ENCODE measurements at regions not wholly inside any gene's neighbourhood (a gene's known extent, or its start where the extent isn't known, plus 50 kb on each side); places are given as distances from the start of the nearest gene placed in this dataset.

DNA sequence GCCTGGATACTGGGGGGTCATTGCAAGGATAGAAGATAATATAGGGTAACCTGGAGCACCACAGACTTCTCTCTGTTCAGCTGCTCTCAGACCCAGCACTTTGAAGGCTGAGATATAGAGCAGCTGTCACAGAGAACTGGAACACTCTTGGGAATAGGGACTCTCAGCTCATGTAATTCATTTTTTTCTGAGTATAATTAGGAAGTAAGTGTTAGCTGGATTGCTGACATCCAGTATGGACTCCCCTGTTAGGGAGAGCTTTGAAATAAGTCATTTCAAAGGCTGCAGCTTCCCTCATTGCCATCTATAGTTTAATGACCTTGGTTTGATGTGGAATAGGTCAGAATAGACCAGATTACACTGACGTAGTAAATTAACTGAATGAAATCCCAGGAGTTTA, 120.8 kb upstream of the POU2AF2 start:
- H3K27ac ChIP-seq = no peak overlapping the region
- 68% methylated on average over 1 of the region's 1 CpG for WGBS
- H3K27me3 ChIP-seq = no peaks in the 10 kb centered on the region
- no peak overlapping the region for H3K4me3 ChIP-seq
- no peak for DNase-seq (ENCODE audit: low spot score in 2 of 2)
- H3K9me3 ChIP-seq = no peaks in the 10 kb centered on the region
- H3K36me3 ChIP-seq = no peaks in the 10 kb centered on the region
- peaks cover 6% of the 10 kb centered on the region for H3K4me1 ChIP-seq
- no peak for TF ChIP-seq POLR2AphosphoS5 (IDR thresholded peaks at IDR 0.05)
- no peak for TF ChIP-seq POLR2A (IDR thresholded peaks at IDR 0.05)
- TF ChIP-seq, protein P1, sequence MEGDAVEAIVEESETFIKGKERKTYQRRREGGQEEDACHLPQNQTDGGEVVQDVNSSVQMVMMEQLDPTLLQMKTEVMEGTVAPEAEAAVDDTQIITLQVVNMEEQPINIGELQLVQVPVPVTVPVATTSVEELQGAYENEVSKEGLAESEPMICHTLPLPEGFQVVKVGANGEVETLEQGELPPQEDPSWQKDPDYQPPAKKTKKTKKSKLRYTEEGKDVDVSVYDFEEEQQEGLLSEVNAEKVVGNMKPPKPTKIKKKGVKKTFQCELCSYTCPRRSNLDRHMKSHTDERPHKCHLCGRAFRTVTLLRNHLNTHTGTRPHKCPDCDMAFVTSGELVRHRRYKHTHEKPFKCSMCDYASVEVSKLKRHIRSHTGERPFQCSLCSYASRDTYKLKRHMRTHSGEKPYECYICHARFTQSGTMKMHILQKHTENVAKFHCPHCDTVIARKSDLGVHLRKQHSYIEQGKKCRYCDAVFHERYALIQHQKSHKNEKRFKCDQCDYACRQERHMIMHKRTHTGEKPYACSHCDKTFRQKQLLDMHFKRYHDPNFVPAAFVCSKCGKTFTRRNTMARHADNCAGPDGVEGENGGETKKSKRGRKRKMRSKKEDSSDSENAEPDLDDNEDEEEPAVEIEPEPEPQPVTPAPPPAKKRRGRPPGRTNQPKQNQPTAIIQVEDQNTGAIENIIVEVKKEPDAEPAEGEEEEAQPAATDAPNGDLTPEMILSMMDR (IDR thresholded peaks at IDR 0.05) = no peak
- TF ChIP-seq EP300 (IDR thresholded peaks at IDR 0.05) = no peak

DNA sequence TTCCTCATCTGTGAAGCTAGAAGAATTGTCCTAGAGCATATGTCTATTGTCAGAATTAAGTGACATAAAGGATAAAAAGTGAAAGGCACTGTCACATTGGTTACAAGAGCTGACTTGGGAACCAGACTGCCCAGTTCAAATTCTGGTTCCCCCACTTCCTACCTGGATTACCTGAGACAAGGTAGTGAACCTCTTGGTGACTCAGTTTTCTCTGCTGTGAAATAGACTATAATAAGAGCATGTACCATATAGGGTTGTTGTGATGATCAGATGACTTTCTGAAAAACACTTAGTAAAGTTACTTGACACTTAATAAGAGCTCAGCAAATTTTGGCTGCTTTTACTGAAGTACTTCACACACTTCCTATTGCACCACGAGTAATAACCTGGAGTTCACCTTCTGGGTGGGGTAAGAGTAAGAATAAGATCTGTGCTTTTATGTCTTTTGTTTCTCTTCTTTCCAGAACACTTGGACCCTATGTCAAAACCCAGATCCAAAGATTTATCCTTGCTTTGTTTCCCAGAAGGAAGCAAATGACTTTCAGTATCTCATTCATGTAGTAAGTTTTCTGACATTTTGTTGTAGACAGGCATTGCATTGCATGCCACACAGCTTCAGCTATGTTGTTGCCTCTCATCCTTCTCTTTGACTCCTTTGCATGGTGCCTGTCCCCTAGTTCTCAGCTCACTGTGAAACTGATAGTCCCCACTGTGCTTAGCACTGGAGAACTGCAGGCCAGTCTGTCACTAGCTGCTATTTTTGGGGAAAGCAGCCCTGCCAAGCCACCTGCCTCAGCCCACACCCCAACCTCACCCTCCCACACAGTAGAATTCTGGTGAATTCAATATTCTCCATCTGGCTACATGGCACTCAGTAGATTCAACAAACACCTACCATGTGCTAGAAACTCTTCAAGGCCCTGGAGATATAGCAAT, 121.8 kb upstream of the POU2AF2 start:
- no peak for DNase-seq (ENCODE audit: low spot score in 2 of 2)
- H3K27ac ChIP-seq = no peak overlapping the region
- no peak overlapping the region for H3K4me3 ChIP-seq
- no peaks in the 10 kb centered on the region for H3K27me3 ChIP-seq
- no peak for TF ChIP-seq POLR2A (IDR thresholded peaks at IDR 0.05)
- no peak for TF ChIP-seq POLR2AphosphoS5 (IDR thresholded peaks at IDR 0.05)
- TF ChIP-seq, protein P1 (IDR thresholded peaks at IDR 0.05) = no peak
- TF ChIP-seq EP300 (IDR thresholded peaks at IDR 0.05) = no peak
- no peaks in the 10 kb centered on the region for H3K9me3 ChIP-seq
- 43% methylated on average over 1 of the region's 1 CpG for WGBS
- H3K36me3 ChIP-seq = no peaks in the 10 kb centered on the region
- no peaks in the 10 kb centered on the region for H3K4me1 ChIP-seq

DNA sequence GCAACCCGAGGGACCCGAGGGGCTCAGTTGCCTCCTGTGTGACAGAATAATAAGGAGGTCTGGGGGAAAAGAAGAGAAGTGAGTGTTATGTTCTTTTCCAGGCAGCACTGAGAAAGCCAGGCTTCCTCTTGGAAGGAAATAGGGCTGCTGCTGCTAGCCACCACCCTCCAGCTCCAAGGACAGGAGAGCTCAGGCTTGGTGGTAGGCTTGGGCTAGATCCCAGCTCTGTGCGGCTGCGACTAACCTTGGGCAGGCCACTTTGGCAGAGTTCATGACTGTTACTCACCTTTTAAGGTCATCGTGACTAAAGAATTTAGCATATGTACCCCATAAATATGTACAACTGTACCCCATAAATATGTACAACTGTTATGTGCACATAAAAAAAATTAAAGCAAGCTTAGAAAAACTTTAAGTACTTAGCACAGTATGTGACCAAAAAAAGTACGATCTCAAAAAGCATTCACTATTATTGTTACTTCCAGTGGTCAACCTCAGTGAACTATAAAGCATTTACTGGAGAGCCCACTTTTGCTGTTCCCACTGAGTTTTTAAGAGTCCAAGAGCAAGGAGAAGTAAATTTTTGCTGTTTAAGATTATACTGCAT, 124.7 kb upstream of the POU2AF2 start:
- WGBS = 83% methylated on average over 6 of the region's 6 CpGs
- no peaks in the 10 kb centered on the region for H3K9me3 ChIP-seq
- TF ChIP-seq, protein P1 (IDR thresholded peaks at IDR 0.05) = no peak
- TF ChIP-seq EP300 (IDR thresholded peaks at IDR 0.05) = no peak
- no peak for TF ChIP-seq POLR2AphosphoS5 (IDR thresholded peaks at IDR 0.05)
- no peak for TF ChIP-seq POLR2A (IDR thresholded peaks at IDR 0.05)

DNA sequence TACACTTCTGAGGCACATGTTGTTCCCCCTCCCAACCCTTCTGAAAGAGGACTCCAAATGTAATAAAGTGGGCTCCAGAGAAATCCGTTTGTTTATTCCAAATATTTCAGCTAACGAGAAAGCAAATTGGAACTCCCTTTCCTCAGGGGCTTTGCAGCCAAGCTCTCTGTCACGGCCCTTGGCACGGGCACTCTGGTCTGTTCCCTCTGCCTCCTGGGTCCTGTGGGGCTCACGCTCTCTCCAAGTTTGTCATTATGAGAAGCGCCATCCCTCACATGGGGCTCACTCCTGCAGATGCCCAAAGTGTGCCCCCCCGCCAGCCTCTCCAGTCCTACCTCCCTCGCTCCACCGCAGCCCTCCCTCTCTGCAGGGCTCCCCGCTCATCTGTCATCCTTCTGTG, 125.4 kb upstream of the POU2AF2 start:
- H3K27ac ChIP-seq = no peak overlapping the region
- TF ChIP-seq EP300 (IDR thresholded peaks at IDR 0.05) (no peak), POLR2A (IDR thresholded peaks at IDR 0.05) (no peak), POLR2AphosphoS5 (IDR thresholded peaks at IDR 0.05) (no peak)
- TF ChIP-seq, protein P1 (IDR thresholded peaks at IDR 0.05) = no peak
- 56% methylated on average over 10 of the region's 10 CpGs for WGBS
- no peaks in the 10 kb centered on the region for H3K27me3 ChIP-seq
- no peaks in the 10 kb centered on the region for H3K4me1 ChIP-seq
- H3K36me3 ChIP-seq = no peaks in the 10 kb centered on the region
- H3K4me3 ChIP-seq = no peak overlapping the region
- H3K9me3 ChIP-seq = no peaks in the 10 kb centered on the region
- peak; percentile 58 to 76 for DNase-seq (ENCODE audit: low spot score in 2 of 2)

More for the DNA sequence above, 124.7 kb upstream of the POU2AF2 start:
- no peaks in the 10 kb centered on the region for H3K36me3 ChIP-seq
- H3K27ac ChIP-seq = no peak overlapping the region
- H3K4me3 ChIP-seq = no peak overlapping the region
- no peaks in the 10 kb centered on the region for H3K4me1 ChIP-seq
- DNase-seq (ENCODE audit: low spot score in 2 of 2) = no peak
- no peaks in the 10 kb centered on the region for H3K27me3 ChIP-seq

DNA sequence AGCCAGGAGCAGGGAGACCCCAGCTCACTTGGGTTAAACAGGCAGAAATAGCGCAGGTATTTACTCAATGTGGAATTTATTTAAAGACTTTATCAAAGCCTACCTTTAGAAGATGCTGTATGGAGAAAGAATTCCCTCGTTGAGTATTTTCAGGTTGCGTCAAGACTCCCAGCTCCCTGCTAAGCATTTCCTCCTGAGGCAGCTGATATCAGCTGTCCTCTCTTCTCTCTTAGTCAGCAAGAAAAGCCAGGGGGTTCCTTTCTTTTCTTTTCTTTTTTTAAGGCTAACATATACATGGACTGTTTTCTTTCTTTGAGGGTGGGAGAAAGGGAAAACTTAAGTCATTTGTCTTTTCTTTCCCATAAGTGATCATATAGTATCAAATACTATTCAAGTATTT, 125.8 kb upstream of the POU2AF2 start:
- Histone ChIP-seq H3K4me3 (no peak overlapping the region), H3K27ac (no peak overlapping the region), H3K4me1 (no peaks in the 10 kb centered on the region), H3K27me3 (no peaks in the 10 kb centered on the region), H3K36me3 (no peaks in the 10 kb centered on the region), H3K9me3 (no peaks in the 10 kb centered on the region)
- 76% methylated on average over 3 of the region's 3 CpGs for WGBS
- TF ChIP-seq, protein P1 (IDR thresholded peaks at IDR 0.05) = no peak
- TF ChIP-seq POLR2A (IDR thresholded peaks at IDR 0.05) (no peak), POLR2AphosphoS5 (IDR thresholded peaks at IDR 0.05) (no peak), EP300 (IDR thresholded peaks at IDR 0.05) (no peak)
- no peak for DNase-seq (ENCODE audit: low spot score in 2 of 2)

All from suprapubic skin (tissue), 4 donors.